ENCODE measurements at regions not wholly inside any gene's neighbourhood (a gene's known extent, or its start where the extent isn't known, plus 50 kb on each side); places are given as distances from the start of the nearest gene placed in this dataset.

- ATAC-seq: no peak
Observed at GRCh38 chr1:72848997-72849396, 566.7 kb upstream of the NEGR1 start.

DNA sequence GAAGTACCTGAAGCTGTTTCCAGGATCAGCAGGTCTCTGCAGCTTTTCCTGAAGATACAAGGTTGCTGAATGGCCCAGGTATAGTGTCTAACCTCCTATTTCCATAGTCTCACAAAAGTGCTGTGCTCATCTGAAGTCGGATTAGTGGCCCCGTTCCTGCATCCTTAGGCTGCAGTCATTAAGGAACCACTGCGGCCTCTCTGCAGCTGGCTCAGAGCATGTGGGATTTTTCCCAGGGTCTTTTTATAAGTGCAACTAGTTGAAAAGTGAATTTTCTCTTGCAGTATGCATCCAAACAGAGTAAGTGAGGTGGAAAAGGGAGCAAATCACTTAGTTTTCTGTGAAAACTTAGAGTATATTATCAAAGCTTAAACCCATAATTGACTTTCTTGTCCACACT is 565.3 kb upstream of the NEGR1 start:
- intact Hi-C loops (cut with DNase I): no loop called here
- Histone ChIP-seq H3K27ac (no peak overlapping the region), H3K9me3 (no peaks in the 10 kb centered on the region), H3K4me1 (no peaks in the 10 kb centered on the region), H3K36me3 (no peaks in the 10 kb centered on the region), H3K4me3 (no peak overlapping the region), H3K27me3 (no peaks in the 10 kb centered on the region)
- TF ChIP-seq, protein P1, sequence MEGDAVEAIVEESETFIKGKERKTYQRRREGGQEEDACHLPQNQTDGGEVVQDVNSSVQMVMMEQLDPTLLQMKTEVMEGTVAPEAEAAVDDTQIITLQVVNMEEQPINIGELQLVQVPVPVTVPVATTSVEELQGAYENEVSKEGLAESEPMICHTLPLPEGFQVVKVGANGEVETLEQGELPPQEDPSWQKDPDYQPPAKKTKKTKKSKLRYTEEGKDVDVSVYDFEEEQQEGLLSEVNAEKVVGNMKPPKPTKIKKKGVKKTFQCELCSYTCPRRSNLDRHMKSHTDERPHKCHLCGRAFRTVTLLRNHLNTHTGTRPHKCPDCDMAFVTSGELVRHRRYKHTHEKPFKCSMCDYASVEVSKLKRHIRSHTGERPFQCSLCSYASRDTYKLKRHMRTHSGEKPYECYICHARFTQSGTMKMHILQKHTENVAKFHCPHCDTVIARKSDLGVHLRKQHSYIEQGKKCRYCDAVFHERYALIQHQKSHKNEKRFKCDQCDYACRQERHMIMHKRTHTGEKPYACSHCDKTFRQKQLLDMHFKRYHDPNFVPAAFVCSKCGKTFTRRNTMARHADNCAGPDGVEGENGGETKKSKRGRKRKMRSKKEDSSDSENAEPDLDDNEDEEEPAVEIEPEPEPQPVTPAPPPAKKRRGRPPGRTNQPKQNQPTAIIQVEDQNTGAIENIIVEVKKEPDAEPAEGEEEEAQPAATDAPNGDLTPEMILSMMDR (IDR thresholded peaks at IDR 0.05): no peak
- DNase-seq (no peak), FAIRE-seq (no peak), ATAC-seq (no peak)
- 10 to 16% methylated on average over 3 of the region's 3 CpGs for WGBS, 2 donors

More at GRCh38 chr1:72848997-72849396, 566.7 kb upstream of the NEGR1 start:
- FAIRE-seq (no peak), DNase-seq (no peak)
- intact Hi-C loops (cut with DNase I): no loop called here
- Histone ChIP-seq H3K4me3 (no peak overlapping the region), H3K4me1 (no peaks in the 10 kb centered on the region), H3K27me3 (no peaks in the 10 kb centered on the region), H3K36me3 (no peaks in the 10 kb centered on the region), H3K9me3 (no peaks in the 10 kb centered on the region), H3K27ac (no peak overlapping the region)
- TF ChIP-seq, protein P1 (IDR thresholded peaks at IDR 0.05): no peak
- 78 to 89% methylated on average over 3 of the region's 3 CpGs for WGBS, 2 donors

- TF ChIP-seq, protein P1 (IDR thresholded peaks at IDR 0.05): no peak
- no peak for FAIRE-seq
- WGBS, 2 donors: 11 to 22% methylated on average over 2 of the region's 2 CpGs
- no peak overlapping the region for H3K27ac ChIP-seq
- H3K36me3 ChIP-seq: no peaks in the 10 kb centered on the region
- no peak for ATAC-seq
- no peaks in the 10 kb centered on the region for H3K4me1 ChIP-seq
- H3K27me3 ChIP-seq: no peaks in the 10 kb centered on the region
- H3K9me3 ChIP-seq: no peaks in the 10 kb centered on the region
- intact Hi-C loops (cut with DNase I): no loop called here
- H3K4me3 ChIP-seq: no peak overlapping the region
- no peak for DNase-seq
Observed at GRCh38 chr1:72846476-72847278, 564.3 kb upstream of the NEGR1 start.

DNA sequence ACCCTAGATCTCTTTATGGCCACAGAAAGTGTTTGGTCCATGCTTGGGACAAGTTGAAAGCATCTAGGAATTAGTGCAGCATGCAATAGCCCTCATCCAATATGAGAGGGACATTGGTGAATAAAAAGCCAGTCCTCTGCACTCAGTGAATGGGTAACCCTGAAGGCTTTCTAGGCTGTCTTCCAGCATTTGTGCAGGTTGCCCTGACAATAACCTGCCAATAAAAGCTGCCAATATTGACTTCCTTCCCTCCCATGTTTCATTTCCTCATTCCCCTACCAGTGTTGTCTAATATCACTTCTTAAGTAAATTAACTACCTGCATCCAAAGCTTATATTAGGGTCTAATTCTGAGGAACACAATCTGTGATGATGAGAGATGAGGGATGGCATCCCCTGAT is 563.6 kb upstream of the NEGR1 start:
- no peaks in the 10 kb centered on the region for H3K4me1 ChIP-seq
- no peak overlapping the region for H3K4me3 ChIP-seq
- no peak overlapping the region for H3K27ac ChIP-seq
- no peaks in the 10 kb centered on the region for H3K36me3 ChIP-seq
- no peak for FAIRE-seq
- no peaks in the 10 kb centered on the region for H3K27me3 ChIP-seq
- intact Hi-C loops (cut with DNase I): no loop called here
- no peak for DNase-seq
- ATAC-seq: no peak
- no peaks in the 10 kb centered on the region for H3K9me3 ChIP-seq
- TF ChIP-seq, protein P1 (IDR thresholded peaks at IDR 0.05): no peak

DNA sequence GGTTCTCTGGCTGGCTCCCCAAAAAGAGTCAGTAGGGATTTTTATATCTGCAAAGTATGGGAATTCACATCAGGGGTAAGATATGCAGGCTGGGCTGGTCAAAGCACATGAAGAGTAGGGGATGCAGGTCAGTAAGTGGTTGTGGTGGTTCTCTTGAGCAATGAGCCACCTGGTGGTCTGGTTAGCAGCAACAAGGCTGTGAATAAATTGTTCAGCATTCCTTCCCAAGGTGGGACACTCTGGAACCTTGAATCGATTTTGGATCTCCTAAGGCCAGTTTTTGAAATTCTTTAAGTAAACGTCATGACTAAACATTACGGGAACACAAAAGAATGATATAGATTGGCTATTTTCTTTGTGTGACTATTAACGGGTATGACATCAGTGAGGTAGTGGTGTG is 563.0 kb upstream of the NEGR1 start:
- H3K36me3 ChIP-seq: no peaks in the 10 kb centered on the region
- H3K9me3 ChIP-seq: no peaks in the 10 kb centered on the region
- no peaks in the 10 kb centered on the region for H3K27me3 ChIP-seq
- 38 to 55% methylated on average over 4 of the region's 4 CpGs for WGBS, 2 donors
- TF ChIP-seq, protein P1 (IDR thresholded peaks at IDR 0.05): no peak
- no peak for FAIRE-seq
- DNase-seq: no peak
- intact Hi-C loops (cut with DNase I): no loop called here
- no peak overlapping the region for H3K4me3 ChIP-seq
- no peak for ATAC-seq
- no peaks in the 10 kb centered on the region for H3K4me1 ChIP-seq
- no peak overlapping the region for H3K27ac ChIP-seq

All from pancreas (tissue), 10 donors.